GM21381 (cell line): ENCODE measurements at regions not wholly inside any gene's neighbourhood (a gene's known extent, or its start where the extent isn't known, plus 50 kb on each side); places are given as distances from the start of the nearest gene placed in this dataset.

Source experiments
- ATAC-seq: cut with Tn5 transposase; IDR thresholded peaks from one replicate; pipeline ENCODE4 v1.9.1; 2021; ENCODE audit warnings: mild to moderate bottlenecking, moderate library complexity; ENCODE audit not compliant: unreplicated experiment

- ATAC-seq = peak; percentile 62
Measured at GRCh38 chr5:99926463-99926862, 608.7 kb upstream of the FAM174A start.

- no peak for ATAC-seq
Measured at GRCh38 chr5:99922386-99922785, 612.8 kb upstream of the FAM174A start.

- ATAC-seq = no peak
Measured at GRCh38 chr5:99911971-99912370, 623.2 kb upstream of the FAM174A start.

- ATAC-seq = no peak
Measured at GRCh38 chr5:99906776-99907175, 628.4 kb upstream of the FAM174A start.

- no peak for ATAC-seq
Measured at GRCh38 chr5:99901972-99902371, 633.2 kb upstream of the FAM174A start.

GRCh38 chr5:99900302-99900852 is 634.8 kb upstream of the FAM174A start:
- ATAC-seq = no peak

GRCh38 chr5:99879791-99880511 is 655.2 kb upstream of the FAM174A start:
- ATAC-seq = no peak

GRCh38 chr5:99878830-99879229 is 656.3 kb upstream of the FAM174A start:
- ATAC-seq = no peak

GRCh38 chr5:99866740-99867139 is 668.4 kb upstream of the FAM174A start:
- peak; percentile 60 for ATAC-seq

GRCh38 chr5:99865159-99865558 is 670.0 kb upstream of the FAM174A start:
- no peak for ATAC-seq

GRCh38 chr5:99835791-99836190 is 699.4 kb upstream of the FAM174A start:
- ATAC-seq = no peak

- ATAC-seq = no peak
Measured at GRCh38 chr5:99827136-99827535, 708.0 kb upstream of the FAM174A start.

GRCh38 chr5:99817796-99818195 is 717.4 kb upstream of the FAM174A start:
- no peak for ATAC-seq

- ATAC-seq = no peak
Measured at GRCh38 chr5:99814321-99815063, 720.7 kb upstream of the FAM174A start.

- no peak for ATAC-seq
Measured at GRCh38 chr5:99808657-99809230, 726.4 kb upstream of the FAM174A start.

GRCh38 chr5:99807346-99807745 is 727.8 kb upstream of the FAM174A start:
- ATAC-seq = no peak

GRCh38 chr5:99795031-99795430 is 740.1 kb upstream of the FAM174A start:
- no peak for ATAC-seq

GRCh38 chr5:99788482-99788881 is 746.7 kb upstream of the FAM174A start:
- no peak for ATAC-seq

- no peak for ATAC-seq
Measured at GRCh38 chr5:99775189-99775588, 760.0 kb upstream of the FAM174A start.

GRCh38 chr5:99773290-99773689 is 761.9 kb upstream of the FAM174A start:
- ATAC-seq = no peak

- no peak for ATAC-seq
Measured at GRCh38 chr5:99771296-99771695, 763.9 kb upstream of the FAM174A start.

GRCh38 chr5:99765011-99765410 is 770.2 kb upstream of the FAM174A start:
- no peak for ATAC-seq
